Natural killer cell (primary cell): ENCODE measurements at regions not wholly inside any gene's neighbourhood (a gene's known extent, or its start where the extent isn't known, plus 50 kb on each side); places are given as distances from the start of the nearest gene placed in this dataset.

Experiments
- ATAC-seq, 3 donors: fragments of 150-1000 bp in 2 of 3; fragments of 200-7000 bp in 1 of 3; cut with Tn5 transposase; 1 replicate in 1 of 3; 2 replicates in 2 of 3; pipeline ENCODE4 v1.10.0; 2021; ENCODE audit warnings: mild to moderate bottlenecking in 2 of 3, moderate library complexity in 2 of 3
- DNase-seq, 2 donors: peaks; one replicate each; pipeline versions ENCODE4 v3.0.0 to v3.0.0-alpha.2; 2013 to 2021; ENCODE audit warnings: mixed read lengths in 1 of 2
- H3K27ac ChIP-seq: one replicate; pipeline ENCODE4 v1.5.1; 2013; ENCODE audit warnings: mild to moderate bottlenecking, low read length
- H3K27me3 ChIP-seq: one replicate; pipeline ENCODE4 v1.6.1; 2013; ENCODE audit warnings: low read length; ENCODE audit not compliant: control insufficient read depth, insufficient read depth
- H3K36me3 ChIP-seq: one replicate; pipeline ENCODE4 v1.6.1; 2013; ENCODE audit warnings: low read length; ENCODE audit not compliant: control insufficient read depth, insufficient read depth
- H3K4me1 ChIP-seq: one replicate; pipeline ENCODE4 v1.6.1; 2013; ENCODE audit warnings: low read length; ENCODE audit not compliant: control insufficient read depth, insufficient read depth
- H3K4me3 ChIP-seq: one replicate; pipeline ENCODE4 v1.5.1; 2013; ENCODE audit warnings: low read length
- H3K9me3 ChIP-seq: one replicate; pipeline ENCODE4 v1.6.1; 2013; ENCODE audit warnings: low read length; ENCODE audit not compliant: control insufficient read depth, insufficient read depth
- H3K27ac Mint-ChIP-seq, 2 donors: one replicate each; pipeline ENCODE4 v1.8.0; 2022; ENCODE audit warnings: mild to moderate bottlenecking in 2 of 2, mixed read lengths in 2 of 2, moderate library complexity in 1 of 2
- H3K27me3 Mint-ChIP-seq, 2 donors: one replicate each; pipeline ENCODE4 v1.8.0; 2022; ENCODE audit warnings: low read depth in 2 of 2, mixed read lengths in 2 of 2
- H3K36me3 Mint-ChIP-seq: one replicate; pipeline ENCODE4 v1.8.0; 2022; ENCODE audit warnings: mixed read lengths
- H3K4me1 Mint-ChIP-seq, 2 donors: one replicate each; pipeline ENCODE4 v1.8.0; 2022; ENCODE audit warnings: mixed read lengths in 2 of 2
- H3K4me3 Mint-ChIP-seq: one replicate; pipeline ENCODE4 v1.8.0; 2022; ENCODE audit warnings: mild to moderate bottlenecking, moderate library complexity, mixed read lengths
- H3K9me3 Mint-ChIP-seq, 2 donors: one replicate each; pipeline ENCODE4 v1.8.0; 2022; ENCODE audit warnings: mixed read lengths in 2 of 2
- CTCF ChIP-seq: fragments of 200-600 bp; IDR thresholded peaks from one replicate; pipeline ENCODE4 v1.8.0; 2022; ENCODE audit warnings: antibody characterized with exemption
- WGBS: methylation state at CpG from one replicate; pipeline ENCODE4 v1.1.7; 2013; ENCODE audit warnings: missing lambda C conversion rate; ENCODE audit not compliant: insufficient coverage; 5-methylcytosine and 5-hydroxymethylcytosine counted together
- intact Hi-C: fragments of 100-400 bp; cut with micrococcal nuclease; formaldehyde crosslinking; loops from one replicate; pipeline ENCODE4 v1.14.2; 2022

- Histone ChIP-seq H3K27ac (no peak overlapping the region), H3K36me3 (no peaks in the 10 kb centered on the region), H3K4me1 (no peaks in the 10 kb centered on the region), H3K9me3 (no peaks in the 10 kb centered on the region), H3K4me3 (no peak overlapping the region), H3K27me3 (no peaks in the 10 kb centered on the region)
- Mint-ChIP-seq H3K36me3 (no peaks in the 10 kb centered on the region), H3K9me3 (peaks cover 5 to 11% of the 10 kb centered on the region in 2 donors), H3K4me3 (no peak overlapping the region), H3K27me3 (no peaks in the 10 kb centered on the region), H3K27ac (no peak overlapping the region), H3K4me1 (no peaks in the 10 kb centered on the region)
- WGBS = 61% methylated on average over 1 of the region's 1 CpG
- DNase-seq (no peak), ATAC-seq (no peak)
- no peak for TF ChIP-seq CTCF
- intact Hi-C loops = no loop called here
Observed at GRCh38 chr12:88339966-88340365, 197.9 kb downstream of the TMTC3 start.

GRCh38 chr12:88342251-88342806, 200.2 kb downstream of the TMTC3 start:
- H3K27ac Mint-ChIP-seq = no peak overlapping the region

GRCh38 chr12:88351146-88351545, 209.0 kb downstream of the TMTC3 start:
- Mint-ChIP-seq H3K27ac (no peak overlapping the region), H3K4me3 (no peak overlapping the region), H3K9me3 (peaks cover 1 to 8% of the 10 kb centered on the region in 2 donors), H3K4me1 (no peaks in the 10 kb centered on the region), H3K36me3 (no peaks in the 10 kb centered on the region), H3K27me3 (no peaks in the 10 kb centered on the region)
- no peaks in the 10 kb centered on the region for H3K27me3 ChIP-seq
- no peak for TF ChIP-seq CTCF
- H3K4me3 ChIP-seq = no peak overlapping the region
- H3K4me1 ChIP-seq = no peaks in the 10 kb centered on the region
- ATAC-seq (no peak), DNase-seq (no peak)
- intact Hi-C loops = no loop called here
- H3K9me3 ChIP-seq = no peaks in the 10 kb centered on the region
- H3K36me3 ChIP-seq = no peaks in the 10 kb centered on the region
- no peak overlapping the region for H3K27ac ChIP-seq

More at GRCh38 chr12:88342251-88342806, 200.2 kb downstream of the TMTC3 start:
- Mint-ChIP-seq H3K36me3 (no peaks in the 10 kb centered on the region), H3K9me3 (peaks cover 5 to 12% of the 10 kb centered on the region in 2 donors), H3K27me3 (no peaks in the 10 kb centered on the region), H3K4me1 (no peaks in the 10 kb centered on the region), H3K4me3 (no peak overlapping the region)
- intact Hi-C loops = no loop called here
- no peak for DNase-seq
- Histone ChIP-seq H3K27me3 (no peaks in the 10 kb centered on the region), H3K4me3 (no peak overlapping the region), H3K9me3 (no peaks in the 10 kb centered on the region), H3K27ac (no peak overlapping the region), H3K36me3 (no peaks in the 10 kb centered on the region), H3K4me1 (no peaks in the 10 kb centered on the region)
- no peak for ATAC-seq
- no peak for TF ChIP-seq CTCF

GRCh38 chr12:88354691-88355090, 212.6 kb downstream of the TMTC3 start:
- intact Hi-C loops = no loop called here
- H3K27ac Mint-ChIP-seq = no peak overlapping the region
- ATAC-seq = no peak

More at GRCh38 chr12:88354691-88355090, 212.6 kb downstream of the TMTC3 start:
- Histone ChIP-seq H3K4me1 (no peaks in the 10 kb centered on the region), H3K9me3 (no peaks in the 10 kb centered on the region), H3K27ac (no peak overlapping the region), H3K27me3 (no peaks in the 10 kb centered on the region), H3K4me3 (no peak overlapping the region), H3K36me3 (no peaks in the 10 kb centered on the region)
- H3K4me1 Mint-ChIP-seq = no peaks in the 10 kb centered on the region
- DNase-seq = no peak
- H3K27me3 Mint-ChIP-seq = no peaks in the 10 kb centered on the region
- TF ChIP-seq CTCF = no peak
- H3K4me3 Mint-ChIP-seq = no peak overlapping the region
- H3K36me3 Mint-ChIP-seq = no peaks in the 10 kb centered on the region
- H3K9me3 Mint-ChIP-seq = peaks cover 5 to 9% of the 10 kb centered on the region in 2 donors
- 91% methylated on average over 4 of the region's 4 CpGs for WGBS
